DMS53 (cell line): ENCODE measurements at regions not wholly inside any gene's neighbourhood (a gene's known extent, or its start where the extent isn't known, plus 50 kb on each side); places are given as distances from the start of the nearest gene placed in this dataset.

Experiments used
- DNase-seq: peaks from one replicate; lab custom pipeline; 2025; lab: John Stamatoyannopoulos, UW

DNA sequence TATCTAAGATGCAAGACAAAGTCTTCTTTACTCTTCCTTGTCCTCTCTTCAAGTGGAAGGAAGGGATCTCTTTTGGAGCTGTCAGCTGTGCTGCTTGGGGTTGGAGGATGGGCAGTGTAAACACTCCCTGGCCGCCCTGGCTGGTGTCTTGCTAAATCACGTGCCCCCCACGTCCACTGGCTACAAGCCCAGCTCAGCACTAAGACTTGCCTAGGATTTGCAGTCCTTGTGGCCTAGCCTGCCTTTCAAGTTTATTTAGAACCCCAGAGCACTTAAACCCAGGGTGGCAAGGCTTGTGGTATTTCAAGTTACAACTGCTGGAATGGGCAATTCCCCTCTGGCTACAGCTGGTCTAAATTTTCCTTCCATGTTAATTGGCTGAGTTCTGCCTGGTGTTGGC is 272.4 kb upstream of the MYO3A start:
- no peak for DNase-seq

DNA sequence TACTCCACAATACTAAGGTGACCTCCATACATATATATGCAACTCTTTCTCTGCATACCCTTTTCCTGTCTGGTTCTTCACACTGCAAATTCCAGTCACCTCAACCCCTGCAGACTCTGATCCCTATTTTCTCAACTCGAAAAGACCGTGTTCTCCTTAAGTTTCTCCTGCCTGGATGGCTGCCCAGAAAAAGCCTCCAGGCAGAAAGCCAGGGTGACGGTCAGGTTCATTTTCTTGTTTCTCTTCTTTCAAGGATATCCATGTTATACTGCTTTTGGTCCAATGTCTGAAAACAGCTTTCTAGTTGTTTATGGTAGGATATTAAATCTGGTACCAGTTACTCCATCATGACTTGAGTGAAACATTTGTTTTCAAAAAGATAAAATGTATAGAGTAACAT is 267.8 kb upstream of the MYO3A start:
- DNase-seq = no peak

DNA sequence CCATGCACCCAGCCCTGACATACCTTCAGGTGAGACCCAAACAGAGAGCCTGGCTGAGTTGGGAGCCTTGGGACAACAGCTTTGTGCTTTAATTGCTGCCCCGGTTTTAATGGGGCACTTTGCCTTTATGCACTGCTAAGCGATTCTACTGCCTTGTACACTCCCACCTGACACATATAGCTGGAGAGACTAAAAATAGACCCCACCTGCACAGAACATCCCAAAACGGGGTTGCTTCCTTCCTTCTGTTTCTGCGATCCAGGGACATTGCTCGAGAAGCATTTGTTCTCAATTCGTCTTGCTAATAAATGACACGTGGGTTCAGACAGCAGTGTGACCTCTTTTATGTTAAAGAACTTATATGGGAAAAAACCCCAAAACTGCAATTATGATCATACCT is 258.8 kb upstream of the MYO3A start:
- DNase-seq = no peak

DNA sequence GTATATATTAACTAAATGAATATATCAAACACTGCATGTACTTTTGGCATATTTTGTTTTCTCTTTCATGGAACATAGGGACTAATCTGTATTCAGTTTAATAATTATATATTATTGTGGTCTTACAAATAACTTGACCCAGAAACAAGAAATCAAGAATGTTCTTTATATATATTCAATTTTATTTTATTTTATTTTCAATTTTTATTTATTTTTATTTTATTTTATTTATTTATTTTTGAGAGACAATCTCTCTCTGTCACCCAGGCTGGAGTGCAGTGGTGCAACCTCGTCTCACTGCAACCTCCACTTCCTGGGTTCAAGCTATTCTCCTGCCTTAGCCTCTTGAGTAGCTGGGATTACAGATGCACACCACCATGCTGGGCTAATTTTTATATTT is 258.4 kb upstream of the MYO3A start:
- DNase-seq = no peak

DNA sequence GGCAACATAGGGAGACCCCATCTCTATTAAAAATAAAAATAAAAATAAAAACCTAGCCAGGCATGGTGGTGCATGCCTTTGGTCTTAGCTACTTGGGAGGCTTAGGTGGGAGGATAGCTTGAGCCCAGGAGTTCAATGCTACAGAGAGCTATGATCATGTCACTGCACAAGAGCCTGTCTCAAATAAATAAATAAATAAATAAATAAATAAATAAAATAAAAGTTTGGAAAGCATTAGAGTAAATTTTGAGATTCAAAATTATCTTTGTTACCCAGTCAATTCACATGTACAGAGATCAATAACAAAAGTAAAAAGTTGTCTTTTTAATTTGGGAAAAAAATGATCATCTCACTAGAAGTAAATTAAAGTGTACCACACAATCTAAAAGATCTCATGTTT is 255.8 kb upstream of the MYO3A start:
- DNase-seq = no peak

DNA sequence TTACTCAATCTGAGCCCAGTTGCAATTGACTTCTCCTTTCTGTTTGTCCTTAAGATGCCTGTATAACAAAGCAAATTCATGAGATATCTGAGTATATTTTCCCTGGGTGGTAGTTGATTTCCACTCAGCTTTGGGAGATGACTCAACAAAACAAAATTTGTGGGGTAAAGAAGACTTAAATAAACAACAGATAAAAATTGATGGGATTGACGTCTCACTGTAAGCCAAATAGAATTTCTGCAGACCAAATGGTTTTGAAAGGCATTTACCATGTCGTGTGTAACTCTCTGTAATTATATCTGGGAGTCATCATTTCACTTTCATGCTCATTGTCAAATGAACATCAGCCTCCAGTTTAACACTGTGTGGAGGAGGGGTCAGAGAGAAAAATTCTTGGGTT is 255.4 kb upstream of the MYO3A start:
- DNase-seq = no peak

DNA sequence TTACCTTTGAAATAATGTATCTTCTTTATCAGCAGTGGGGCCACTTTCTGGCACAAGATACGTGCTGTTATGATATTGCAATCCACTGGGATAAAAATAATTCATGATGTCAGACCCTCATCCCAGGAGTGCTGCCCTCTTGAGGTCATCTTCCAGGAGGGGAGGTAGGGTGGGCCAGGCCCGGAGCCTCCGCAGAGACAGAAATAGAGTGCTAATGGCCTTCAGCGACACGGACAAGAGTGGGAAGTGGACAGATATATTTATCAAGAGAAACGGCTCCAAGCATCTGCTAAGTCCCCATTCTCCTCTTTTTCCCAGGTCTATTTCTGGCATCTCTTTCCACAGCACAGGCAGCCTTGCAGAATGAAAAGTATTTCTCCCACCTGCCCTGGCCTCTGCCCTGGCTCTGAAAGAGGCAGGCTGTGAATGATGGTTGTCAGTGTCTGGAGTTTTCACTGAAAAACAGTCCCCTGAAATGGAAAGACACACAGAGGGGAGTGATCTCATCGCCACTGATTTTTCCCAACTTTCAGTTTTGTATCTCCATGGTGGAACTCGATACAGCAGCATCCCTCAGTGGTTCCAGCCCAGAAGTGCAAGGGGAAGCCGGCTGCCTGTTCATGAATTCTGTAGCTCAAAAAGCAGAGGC is 251.7 kb upstream of the MYO3A start:
- DNase-seq = no peak

DNA sequence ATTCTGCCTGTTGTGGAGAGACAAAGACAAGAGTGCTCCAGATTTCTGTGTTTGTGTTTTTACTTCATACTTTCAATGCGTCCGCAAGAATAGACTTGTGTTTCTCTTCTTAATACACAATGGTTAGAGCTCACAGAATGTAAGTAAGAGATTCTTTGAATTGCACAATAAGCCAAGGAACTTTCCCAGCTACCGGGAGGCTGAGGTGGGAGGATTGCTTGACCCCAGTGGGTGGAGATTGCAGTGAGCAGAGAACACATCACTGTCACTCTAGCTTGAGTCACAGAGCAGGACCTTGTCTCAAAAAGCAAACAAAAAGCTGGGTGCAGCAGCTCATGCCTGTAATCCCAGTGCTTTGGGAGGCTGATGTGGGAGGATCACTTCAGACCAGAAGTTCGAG is 250.7 kb upstream of the MYO3A start:
- DNase-seq = no peak

DNA sequence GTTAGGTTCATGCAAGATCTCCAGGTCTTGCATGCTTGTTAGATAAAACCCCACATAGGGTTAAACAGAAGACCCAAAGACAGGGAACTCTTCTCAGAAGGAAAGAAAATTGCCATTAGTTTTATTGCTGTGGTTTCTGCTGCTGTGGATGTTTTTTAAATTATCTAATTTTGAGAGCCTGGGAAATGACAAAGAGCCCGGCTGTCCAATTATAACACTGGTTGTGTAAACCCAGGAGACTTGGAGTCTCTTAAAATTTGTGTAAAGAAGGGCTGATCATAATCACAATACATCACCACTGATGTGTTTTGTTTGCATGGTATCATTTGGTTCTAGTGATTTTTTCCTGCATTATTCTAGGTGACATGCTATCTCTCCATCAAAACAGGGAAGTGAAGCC is 246.5 kb upstream of the MYO3A start:
- DNase-seq = no peak

DNA sequence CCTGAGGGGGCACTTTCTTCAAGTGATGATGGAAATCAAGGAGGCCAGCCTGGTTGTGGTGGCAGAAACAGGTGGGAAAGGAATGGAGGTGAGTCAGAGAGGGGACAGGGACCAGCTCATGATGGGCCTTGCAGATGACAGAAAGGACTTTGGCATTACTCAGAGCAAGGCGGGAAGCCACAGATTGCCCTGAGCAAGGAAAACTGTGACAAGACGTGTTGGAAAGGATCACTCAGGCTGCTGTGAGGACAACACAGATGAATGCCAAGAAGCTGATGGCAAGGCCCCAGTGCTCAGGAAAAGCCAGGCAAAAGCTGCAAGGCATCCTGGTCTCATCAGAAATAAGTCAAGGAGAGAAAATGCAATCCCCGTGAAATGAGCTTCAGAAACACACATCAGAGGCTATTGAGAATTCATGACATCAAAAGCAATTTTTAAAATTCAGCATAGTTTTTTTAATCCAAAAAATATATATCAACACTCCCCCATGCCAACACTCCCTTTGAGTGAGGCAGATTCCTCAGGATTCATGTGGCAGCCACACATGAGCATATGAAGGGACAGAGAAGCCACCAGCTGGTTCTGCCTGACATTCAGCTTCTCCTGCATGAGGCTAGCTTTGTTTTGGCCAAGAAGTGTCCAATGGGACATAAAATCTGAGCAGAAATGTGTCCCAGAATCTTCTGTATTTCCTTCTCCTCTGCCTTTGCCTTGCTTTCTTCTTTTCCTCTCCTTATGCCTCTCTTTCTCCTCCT is 244.5 kb upstream of the MYO3A start:
- no peak for DNase-seq

DNA sequence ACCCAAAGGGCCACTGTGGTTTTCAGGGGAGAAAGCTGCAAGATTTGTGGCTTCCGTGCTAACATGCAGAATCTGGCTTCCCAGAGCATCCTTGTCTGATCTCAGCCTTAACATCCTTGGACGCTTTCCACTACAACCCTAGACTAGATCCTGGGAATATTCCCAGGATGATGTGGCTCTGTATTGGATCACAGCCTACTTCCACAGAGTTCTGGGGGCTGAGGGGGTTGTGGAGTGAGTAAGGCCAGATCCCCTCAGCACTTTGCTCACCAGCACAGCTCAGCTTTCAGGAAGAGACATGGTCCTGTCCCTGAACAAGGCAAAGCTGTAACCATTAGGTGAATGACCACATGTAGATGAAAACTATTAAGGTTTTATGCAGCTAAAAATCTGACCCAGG is 241.3 kb upstream of the MYO3A start:
- DNase-seq = no peak

DNA sequence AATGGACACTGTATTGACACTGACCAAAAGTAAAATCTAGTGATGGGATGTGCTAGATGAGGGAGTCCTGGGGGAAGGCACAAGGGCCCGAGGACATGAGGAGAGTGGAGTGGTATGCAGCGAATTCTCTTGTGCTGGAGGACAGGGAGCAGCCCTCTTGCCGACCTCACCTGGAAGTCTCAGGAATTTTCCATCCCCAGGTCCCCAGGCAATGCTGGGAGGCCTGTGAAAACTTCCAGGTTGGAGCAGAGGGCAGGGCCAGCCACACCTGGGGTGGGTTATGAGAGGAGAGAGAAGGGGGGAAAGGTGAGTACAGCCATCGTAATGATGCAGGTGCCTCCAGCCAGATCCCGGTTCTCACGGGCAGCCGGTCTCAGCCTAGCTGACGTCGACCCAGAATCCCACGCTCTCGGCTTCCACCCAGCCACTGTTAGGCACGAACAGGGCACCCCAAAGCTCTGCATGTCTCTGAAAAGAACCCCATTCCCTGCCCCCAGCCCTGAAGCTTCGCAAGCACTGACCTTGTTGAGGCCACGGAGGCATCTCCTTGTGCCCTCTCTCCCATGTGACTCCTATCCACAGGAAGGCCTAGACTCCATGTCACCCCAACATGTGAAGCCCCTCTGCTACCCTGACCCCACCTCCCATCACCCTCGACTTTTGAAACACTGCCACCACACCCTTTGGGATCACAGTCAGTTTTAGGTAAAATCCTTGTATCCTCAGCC is 239.7 kb upstream of the MYO3A start:
- no peak for DNase-seq

DNA sequence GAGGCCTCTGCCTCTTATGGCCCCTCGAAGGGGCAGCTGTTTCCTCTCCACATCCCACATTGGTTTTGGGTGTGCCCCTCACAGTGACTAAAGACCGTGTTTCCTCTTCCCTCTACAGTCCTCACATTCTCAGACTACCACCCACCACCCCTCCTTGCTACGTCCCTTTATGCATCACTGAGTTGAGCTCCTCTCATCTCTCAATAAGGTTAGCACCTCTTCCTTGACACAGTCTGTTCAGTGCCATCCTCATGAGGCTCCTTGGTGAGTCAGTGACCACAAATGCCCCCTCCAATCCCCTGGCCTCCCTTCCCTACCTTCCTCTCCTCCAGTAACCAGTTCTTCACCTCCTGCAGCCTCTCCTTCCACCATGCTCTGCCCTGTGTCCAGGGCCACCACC is 239.1 kb upstream of the MYO3A start:
- no peak for DNase-seq

DNA sequence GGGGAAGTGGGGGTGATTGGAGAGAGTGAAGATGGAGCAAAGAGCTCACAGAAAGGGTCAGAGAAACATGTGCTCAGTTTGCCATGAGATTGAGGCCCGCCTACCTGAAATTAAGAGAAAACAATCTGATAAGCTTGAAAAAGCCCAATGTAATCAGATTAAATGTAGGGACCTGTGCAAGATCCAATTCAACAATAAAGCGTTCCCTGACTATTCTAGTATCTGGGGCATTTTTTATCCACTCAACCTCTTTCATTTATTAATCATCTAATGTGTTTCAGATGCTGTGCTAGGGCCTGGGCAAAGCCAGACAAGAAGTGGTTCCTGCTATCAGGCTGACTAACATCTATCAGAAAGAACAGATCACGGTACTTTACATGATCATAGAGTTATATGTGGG is 238.4 kb upstream of the MYO3A start:
- no peak for DNase-seq

DNA sequence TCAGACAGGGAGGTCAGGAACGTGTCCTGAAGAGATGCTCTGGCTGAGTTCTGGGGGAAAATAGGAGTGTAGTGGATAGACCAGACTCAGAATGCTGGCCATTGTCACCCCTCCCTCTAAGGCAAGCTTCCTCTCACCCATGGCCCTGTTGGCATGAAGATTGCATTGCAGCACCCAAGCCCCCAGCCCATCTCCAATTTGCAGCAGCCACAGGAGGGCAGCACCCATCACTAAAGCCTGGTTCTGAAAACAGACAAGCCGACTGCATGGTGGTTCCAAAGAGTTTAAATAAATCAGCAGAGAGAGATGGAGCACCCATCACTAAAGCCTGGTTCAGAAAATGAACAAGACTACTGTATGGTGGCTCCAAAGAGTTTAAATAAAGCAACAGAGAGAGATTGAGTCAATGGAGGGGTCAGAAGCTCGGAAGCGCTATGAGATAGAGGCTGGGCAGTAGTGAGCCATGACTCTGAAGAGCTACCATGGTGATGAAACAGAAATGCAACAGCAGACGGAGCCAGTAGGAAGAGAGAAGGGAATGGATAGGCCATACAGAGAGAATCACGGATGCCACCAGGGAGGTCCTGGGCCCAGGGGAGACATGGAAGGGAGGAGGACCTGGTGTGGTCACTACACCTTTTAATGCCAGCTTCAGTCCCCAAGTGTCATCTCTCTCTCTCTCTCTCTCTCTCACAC is 237.9 kb upstream of the MYO3A start:
- DNase-seq = no peak

DNA sequence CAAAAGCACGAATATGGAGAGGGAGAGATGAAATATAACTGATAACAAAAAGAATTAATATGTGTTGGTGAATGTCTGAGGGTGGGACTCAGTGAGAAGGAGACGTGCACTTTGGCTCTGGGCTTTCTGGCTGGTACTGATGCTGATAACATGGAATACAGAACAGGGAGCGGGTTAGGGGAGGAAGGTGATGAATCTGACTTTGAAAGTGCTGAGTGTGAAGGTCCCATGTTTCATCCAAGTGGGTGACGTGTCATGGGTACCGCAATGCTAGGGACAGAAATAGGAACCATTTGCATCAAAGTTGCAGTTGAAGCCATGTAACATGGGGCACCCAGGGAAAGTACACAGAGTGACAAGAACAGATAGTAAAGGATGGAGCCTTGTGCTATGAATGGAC is 236.6 kb upstream of the MYO3A start:
- no peak for DNase-seq

DNA sequence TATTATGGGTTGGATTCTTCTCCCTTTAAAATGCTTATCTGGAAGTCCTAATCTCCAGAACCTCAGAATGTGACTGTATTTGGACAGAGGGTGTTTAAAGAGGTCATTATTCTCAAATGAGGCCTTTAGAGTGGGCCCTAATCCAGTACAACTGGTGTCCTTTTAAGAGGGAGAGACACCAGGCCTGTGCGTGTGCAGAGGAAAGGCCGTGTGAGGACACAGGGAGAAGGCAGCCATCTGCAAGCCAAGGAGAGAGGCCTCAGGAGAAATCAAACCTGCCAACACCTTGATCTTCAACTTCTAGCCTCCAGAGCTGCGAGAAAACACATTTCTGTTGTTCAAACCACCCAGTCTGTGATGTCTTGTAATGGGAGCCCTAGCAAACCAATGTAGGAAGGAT is 235.4 kb upstream of the MYO3A start:
- no peak for DNase-seq

DNA sequence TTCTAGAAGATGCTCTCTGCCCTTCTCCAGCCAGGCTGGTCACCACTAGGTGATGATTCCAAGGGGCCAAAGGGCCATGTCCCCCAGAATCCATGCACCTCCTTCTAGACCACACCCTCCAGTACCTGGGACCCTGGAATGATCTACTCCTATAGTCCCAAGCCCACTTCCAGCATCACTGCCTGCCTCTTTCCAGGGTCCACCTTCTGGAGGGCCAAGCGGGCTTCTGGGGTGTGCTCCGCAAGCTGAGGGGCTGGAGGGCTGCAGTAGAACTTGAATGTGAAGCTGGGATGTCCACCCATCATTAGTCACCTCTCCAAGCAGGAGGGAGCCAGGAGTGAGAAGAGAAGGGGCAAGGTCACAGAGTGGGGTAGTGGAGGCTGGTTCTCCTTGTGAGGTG is 234.4 kb upstream of the MYO3A start:
- DNase-seq = no peak

DNA sequence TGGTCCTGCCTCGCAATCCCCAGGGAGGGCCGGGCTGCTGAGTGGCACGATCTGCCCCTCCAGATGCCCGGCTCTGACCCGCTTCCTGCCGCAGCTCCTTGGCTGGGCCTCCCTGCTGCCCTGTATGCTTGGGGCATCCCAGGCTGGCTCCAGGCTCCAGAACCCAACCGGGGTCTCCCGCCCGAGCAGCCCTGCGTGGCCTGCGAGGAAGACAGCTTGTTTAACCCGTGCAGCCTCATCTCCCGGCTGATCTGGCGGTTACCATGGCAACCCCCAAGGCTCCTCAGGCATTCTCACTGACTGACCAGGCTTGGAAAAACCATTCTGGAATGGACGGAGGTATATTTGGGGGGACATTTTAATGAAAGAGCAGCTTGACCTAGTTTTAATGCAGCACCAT is 232.4 kb upstream of the MYO3A start:
- no peak for DNase-seq

DNA sequence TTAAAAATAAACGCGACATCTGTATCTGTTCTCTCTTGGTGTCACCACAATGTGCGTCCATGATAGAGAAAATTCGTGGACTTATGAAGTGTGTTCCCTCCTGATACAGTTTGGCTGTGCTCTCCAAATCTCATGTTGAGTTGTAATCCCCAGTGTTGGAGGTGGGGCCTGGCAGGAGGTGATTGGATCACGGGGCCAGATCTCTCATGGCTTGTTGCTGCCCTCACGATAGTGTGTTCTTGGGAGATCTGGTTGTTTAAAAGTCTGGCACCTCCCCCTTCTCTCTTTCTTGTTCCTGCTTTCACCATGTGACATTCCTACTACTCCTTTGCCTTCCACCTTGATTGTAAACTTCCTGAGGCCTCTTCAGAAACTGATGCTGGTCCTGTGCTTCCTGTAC is 229.4 kb upstream of the MYO3A start:
- DNase-seq = no peak

DNA sequence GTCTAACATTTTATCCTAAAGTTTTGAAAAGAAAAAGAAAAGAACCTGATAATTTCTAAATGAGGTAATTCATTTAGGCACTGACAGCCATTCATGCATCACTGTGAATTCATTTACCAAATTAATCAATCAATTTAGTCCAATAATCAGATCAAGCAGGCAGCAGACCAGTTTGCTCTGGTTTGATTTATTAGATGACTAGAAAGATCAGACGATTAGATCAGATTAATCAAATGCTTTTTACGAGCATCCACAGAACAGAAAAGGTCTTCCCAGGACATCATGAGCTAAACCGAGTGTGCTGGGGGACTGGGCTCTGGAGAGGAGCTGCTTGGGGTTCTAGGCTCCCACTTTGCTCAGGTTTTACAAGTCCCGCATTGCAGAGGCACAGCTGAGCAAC is 226.5 kb upstream of the MYO3A start:
- no peak for DNase-seq

DNA sequence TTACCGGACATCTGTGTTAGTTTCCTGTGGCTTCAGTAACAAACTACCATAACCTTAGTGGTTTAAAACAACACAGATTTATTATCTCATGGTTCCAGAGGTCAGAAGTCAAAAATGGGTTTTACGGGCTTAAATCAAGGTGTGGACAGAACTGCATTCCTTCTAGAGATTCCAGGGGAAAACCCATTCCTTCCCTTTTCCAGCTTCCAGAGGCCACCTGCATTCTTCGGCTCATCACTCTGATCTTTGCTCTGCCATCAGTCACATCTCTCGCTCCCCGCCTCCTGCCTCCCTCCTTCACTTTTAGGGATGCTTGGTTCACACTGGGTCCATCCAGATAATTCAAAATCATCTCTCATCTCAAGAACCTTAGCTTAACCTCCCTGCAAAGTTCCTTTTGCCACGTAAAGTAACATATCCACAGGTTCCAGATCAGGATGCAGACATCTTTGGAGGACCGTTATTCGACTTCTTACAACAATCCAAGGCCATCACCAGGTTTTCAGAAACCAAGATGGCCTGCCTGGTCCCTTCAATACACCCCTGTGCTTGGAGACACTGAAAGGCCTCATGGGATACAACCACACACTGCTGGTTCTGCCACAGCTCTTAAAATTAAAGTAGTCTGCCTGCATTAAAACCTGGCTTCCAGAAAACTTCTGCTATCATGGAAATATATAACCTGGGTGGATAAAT is 225.9 kb upstream of the MYO3A start:
- no peak for DNase-seq
